GM18868 (cell line): ENCODE measurements at regions not wholly inside any gene's neighbourhood (a gene's known extent, or its start where the extent isn't known, plus 50 kb on each side); places are given as distances from the start of the nearest gene placed in this dataset.
"Not testable (repeated sequence)": the region's sequence is repeated elsewhere in the genome, so short reads cannot be mapped to it uniquely, and the experiment has no call there.

Source experiments
- ATAC-seq: cut with Tn5 transposase; IDR thresholded peaks from one replicate; pipeline ENCODE4 v1.9.1; 2021; ENCODE audit warnings: mild to moderate bottlenecking, moderate library complexity; ENCODE audit not compliant: unreplicated experiment

DNA sequence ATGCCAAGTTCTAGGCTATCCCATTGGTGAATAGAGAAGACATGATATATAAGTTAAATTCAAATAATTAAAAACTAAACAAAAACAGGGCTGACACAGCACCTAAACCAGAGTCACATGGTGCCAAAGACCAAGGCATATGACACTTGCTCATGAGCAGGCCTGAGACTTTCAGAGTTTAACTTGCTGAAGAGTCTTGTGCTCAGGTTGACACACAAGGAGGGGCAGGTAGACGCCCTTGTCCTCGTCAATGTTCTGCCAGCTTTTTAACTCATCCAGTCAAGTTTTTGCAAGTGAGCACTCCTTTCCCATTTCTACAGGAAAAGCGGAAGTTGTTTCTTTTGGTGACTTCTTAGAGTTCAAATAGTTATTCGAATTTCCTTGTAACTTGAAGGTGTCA is 289.7 kb downstream of the CYRIA start:
- no peak for ATAC-seq

DNA sequence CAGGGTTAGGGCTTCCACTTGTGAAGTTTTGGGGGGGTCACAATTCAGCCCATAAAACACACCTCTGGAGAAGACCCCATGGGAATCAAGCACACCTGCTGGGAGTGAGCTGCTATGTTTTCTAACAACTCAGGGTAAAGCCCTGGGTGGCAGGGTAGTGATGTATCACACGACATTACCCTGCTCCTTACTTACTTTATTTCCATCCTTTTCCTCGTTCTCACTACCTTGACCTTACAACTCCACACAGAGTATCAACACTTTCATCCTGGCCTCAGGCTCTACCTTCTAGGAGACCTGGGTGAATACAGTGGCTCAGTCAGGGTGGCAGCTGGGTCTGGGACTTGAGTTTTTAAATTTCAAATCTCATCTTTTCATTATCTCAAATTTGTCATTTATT is 290.3 kb downstream of the CYRIA start:
- no peak for ATAC-seq

DNA sequence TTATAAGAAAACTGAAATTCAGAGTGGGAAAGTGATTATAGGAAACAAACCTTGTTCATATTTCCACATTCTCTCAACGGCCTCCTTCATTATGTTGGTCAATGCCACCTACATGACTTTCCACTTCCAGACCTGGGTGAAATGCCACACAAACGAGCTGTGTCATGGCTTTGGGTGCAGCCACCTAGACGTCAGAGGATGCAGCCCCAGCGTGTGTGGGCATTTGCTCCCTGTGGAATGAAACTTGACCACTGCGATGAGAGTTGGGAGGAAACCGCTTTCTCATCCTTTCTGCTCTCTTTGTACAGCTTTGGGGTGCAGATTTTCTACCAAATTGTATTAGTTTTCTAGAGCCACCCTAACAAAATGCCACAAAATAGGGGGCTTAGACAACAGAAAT is 291.0 kb downstream of the CYRIA start:
- no peak for ATAC-seq

DNA sequence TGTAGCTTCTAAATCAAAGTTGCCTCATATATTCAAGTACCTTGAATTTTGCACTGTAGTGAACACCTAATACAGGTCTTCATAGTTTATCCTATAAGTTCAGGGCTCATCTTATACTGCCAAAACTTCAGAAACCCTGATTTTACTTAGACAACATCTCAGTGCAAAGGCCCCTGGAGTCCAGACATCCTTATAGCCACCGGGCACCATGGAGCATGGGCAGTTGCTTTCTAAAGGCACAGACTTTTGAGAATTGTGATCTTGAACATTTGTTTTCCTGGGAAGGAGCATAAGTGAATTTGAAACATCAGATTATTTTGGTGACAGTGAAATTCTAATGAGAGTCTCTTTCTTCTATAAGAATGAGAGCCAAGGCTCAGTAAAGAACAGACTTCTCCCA is 292.3 kb downstream of the CYRIA start:
- ATAC-seq, result no peak

GRCh38 chr2:16371751-16372150 is 293.9 kb downstream of the CYRIA start:
- ATAC-seq, result no peak

- ATAC-seq, result no peak
These were observed 296.7 kb downstream of the CYRIA start for GRCh38 chr2:16368951-16369350.

GRCh38 chr2:16368328-16368727 is 297.3 kb downstream of the CYRIA start:
- ATAC-seq, result no peak

GRCh38 chr2:16365366-16365765 is 300.3 kb downstream of the CYRIA start:
- ATAC-seq, result no peak

DNA sequence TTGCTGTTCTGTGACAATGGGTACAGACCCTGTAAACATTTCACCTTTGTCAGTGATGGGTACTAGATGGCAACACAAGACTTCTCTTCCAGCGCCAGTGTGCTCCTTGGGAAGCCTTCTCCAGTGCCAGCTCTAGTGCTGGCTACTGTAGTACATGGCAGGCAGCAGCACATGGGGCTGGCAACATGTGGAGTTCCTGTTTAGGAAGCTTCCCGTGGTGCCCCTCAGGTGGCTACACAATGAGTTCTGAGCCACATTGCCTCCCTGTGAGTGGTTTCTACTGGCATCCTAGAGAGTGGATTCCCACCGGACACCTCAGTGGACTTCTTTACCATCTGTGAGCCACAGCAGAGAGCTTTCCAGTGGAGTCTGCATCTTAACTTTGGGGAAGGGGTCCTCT is 302.1 kb downstream of the CYRIA start:
- ATAC-seq, result no peak

GRCh38 chr2:16362611-16363010 is 303.0 kb downstream of the CYRIA start:
- ATAC-seq, result no peak

- ATAC-seq, result no peak
These were observed 304.2 kb downstream of the CYRIA start for GRCh38 chr2:16361261-16361995.

DNA sequence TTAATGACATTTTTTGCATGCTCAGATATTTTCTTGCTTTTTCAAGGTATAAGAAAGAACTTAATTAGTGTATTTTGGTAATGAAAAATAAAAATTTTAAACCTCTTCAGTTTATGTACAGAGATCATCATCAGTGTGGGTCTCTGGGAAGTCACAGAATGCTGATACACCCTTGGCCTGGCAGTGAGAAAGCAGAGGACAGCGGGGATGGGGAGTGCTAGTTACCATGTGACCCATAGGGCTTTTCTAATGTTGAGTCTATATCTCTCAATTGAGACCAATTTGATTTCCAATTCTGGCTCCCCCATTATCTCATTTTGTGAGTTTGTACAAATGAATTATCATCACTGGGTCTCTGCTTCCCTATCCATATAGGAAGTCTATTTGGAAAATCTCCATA is 305.7 kb downstream of the CYRIA start:
- no peak for ATAC-seq

- ATAC-seq, result no peak
These were observed 308.4 kb downstream of the CYRIA start for GRCh38 chr2:16357188-16357587.

DNA sequence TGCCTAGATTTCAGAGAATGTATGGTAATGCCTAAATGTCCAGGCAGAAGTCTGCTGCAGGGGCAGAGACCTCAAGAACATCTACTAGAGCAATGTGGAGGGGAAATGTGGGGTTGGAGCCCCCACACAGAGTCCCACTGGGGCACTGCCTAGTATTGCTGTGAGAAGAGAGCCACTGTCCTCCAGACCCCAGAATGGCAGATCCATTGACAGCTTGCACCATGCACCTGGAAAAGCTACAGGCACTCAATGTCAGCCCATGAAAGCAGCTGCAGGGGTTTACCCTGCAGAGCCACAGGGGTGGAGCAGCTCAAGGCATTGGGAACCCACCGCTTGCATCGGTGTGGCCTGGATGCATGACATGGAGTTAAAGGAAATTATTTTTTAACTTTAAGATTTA is 314.1 kb downstream of the CYRIA start:
- ATAC-seq, result no peak

DNA sequence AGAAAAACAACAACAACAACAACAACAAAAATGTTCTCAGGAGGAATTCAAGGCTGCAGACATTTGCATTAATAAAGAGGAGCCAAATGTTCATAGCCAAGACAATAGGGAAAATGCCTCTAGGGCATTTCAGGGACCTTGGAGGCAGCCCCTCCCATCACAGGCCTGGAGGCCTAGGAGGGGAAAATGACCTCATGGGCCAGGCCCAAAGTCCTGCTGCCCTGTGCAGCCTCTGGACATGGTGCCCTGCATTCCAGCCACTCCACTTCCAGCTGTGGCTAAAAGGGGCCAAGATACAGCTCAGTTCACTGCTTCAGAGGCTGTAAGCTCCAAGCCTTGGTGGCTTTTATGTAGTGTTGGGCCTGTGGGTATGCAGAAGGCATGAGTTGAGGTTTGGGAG is 314.5 kb downstream of the CYRIA start:
- ATAC-seq, result no peak

DNA sequence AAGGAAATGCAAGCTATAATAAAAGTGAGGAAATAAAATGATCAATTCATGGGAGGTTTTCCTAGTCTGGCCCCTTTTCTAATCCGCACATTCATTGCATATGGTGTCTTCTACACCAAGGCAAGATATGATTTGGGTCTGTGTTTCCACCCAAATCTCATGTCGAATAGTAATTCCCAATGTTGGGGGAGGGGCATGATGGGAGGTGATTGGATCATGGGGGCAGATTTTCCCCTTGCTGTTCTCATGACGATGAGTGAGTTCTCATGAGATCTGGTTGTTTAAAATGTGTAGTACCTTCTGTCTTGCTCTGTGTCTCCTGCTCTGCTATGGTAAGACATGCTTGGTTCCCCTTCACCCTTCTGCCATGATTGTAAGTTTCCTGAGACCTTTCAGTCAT is 315.4 kb downstream of the CYRIA start:
- ATAC-seq, result no peak

DNA sequence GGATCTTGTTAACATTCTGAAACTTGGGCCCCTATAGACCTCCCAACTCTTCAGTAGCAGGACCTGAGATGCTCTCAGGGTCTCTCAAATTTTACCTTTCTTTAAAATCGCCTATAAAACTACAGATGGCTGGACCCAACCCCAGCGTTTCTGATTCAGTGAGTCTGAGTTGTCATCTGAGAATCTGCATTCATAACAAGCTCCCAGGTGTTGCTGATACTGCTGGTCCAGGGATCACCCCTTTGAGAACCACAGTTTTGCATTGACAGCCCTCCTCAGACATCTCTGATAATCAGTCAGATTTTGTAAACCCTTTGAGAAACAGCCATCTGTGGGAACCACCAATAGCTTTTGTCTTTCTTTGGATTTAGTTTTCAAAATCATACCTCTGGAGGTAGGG is 315.8 kb downstream of the CYRIA start:
- no peak for ATAC-seq

- no peak for ATAC-seq
These were observed 316.7 kb downstream of the CYRIA start for GRCh38 chr2:16348821-16349515.

DNA sequence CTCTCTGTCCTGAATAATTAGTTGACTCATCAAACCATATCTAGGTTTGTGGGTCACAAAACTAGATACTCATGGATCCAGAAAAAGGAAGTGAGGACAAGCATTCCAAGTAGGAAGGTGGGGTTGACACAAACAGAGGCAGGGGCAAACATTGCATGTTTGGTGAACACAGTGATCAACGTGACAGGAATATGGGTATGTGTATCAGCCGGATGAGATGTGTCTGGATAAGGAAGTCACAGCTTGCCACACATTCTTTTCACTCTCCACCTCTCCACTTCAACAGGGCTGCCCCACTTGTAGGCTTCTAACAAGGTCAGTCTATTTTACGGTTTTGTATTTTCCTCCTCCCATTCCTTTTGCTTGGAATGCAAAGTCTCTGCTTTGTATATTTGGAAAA is 319.0 kb downstream of the CYRIA start:
- no peak for ATAC-seq

GRCh38 chr2:16345231-16345630 is 320.4 kb downstream of the CYRIA start:
- ATAC-seq, result not testable (repeated sequence)

GRCh38 chr2:16339206-16339605 is 326.4 kb downstream of the CYRIA start:
- ATAC-seq, result no peak

- no peak for ATAC-seq
These were observed 327.6 kb downstream of the CYRIA start for GRCh38 chr2:16338026-16338425.

DNA sequence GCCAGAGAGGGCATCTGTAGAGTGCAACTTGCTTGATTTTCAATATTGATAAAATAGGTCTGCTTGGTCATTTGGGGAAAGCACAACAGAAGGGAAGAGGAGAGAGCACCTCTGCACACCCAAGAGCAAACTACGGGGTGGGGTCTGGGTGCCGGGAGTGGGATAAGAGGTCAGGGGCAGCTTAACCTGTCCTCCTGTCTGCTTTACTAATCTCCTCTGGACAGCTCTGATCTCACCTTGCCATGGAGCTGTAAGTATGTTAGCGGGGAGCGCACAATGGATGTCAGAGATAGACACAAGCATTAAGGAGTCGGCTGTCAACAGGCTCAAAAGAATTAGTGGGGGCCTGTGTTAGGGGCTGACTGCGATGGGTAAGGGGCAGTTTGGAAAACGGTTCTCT is 328.7 kb downstream of the CYRIA start:
- ATAC-seq, result no peak
